NB4 (cell line): ENCODE measurements at regions not wholly inside any gene's neighbourhood (a gene's known extent, or its start where the extent isn't known, plus 50 kb on each side); places are given as distances from the start of the nearest gene placed in this dataset.

Experiments used
- CTCF ChIP-seq: IDR thresholded peaks from one replicate; pipeline ENCODE4 v1.5.1; 2012; ENCODE audit warnings: low read depth, low read length
- MAX ChIP-seq: IDR thresholded peaks from 2 replicates; pipeline ENCODE4 v1.6.1; 2011; ENCODE audit warnings: low read depth, low read length
- POLR2A ChIP-seq: IDR thresholded peaks from 2 replicates; pipeline ENCODE4 v1.6.1; 2011; ENCODE audit warnings: mild to moderate bottlenecking; ENCODE audit not compliant: insufficient read length; ENCODE audit errors: extremely low read depth

GRCh38 chr17:77721846-77722160, 236.7 kb upstream of the TNRC6C start:
- TF ChIP-seq CTCF, result no peak
- no peak for TF ChIP-seq POLR2A
- no peak for TF ChIP-seq MAX
